Lower leg skin (tissue), 4 donors: ENCODE measurements at regions not wholly inside any gene's neighbourhood (a gene's known extent, or its start where the extent isn't known, plus 50 kb on each side); places are given as distances from the start of the nearest gene placed in this dataset.

Source experiments
- DNase-seq, 2 donors: peaks; one replicate each; pipeline ENCODE4 v3.0.0-alpha.2; 2019; ENCODE audit warnings: low spot score in 2 of 2
- H3K4me3 ChIP-seq: fragments of 200-600 bp; sonication (generic); 2 replicates; pipeline ENCODE4 v1.5.1; 2017; ENCODE audit warnings: mild to moderate bottlenecking, low read depth; ENCODE audit not compliant: poor library complexity, severe bottlenecking
- POLR2A ChIP-seq, 2 donors: fragments of 450-650 bp; IDR thresholded peaks; one replicate each; pipeline ENCODE4 v1.6.1; 2016 to 2017; ENCODE audit warnings: antibody characterized with exemption in 2 of 2, mild to moderate bottlenecking in 1 of 2, moderate library complexity in 1 of 2
- WGBS, 2 donors: methylation state at CpG; one replicate each; pipeline ENCODE4 v1.1.5; 2018; 5-methylcytosine and 5-hydroxymethylcytosine counted together
- intact Hi-C: fragments of 100-400 bp; cut with DNase I; formaldehyde crosslinking; loops from one replicate; pipeline ENCODE4 v1.15.0; 2023; ENCODE audit warnings: low total_unique reads
- TF ChIP-seq, protein P1 (sequence below), 3 donors: fragments of 450-650 bp; IDR thresholded peaks; one replicate each; pipeline ENCODE4 v1.5.1; 2016; ENCODE audit warnings: antibody characterized with exemption in 3 of 3, mild to moderate bottlenecking in 3 of 3, moderate library complexity in 2 of 3

- DNase-seq = no peak
- no peak overlapping the region for H3K4me3 ChIP-seq
- no peak for TF ChIP-seq POLR2A (IDR thresholded peaks at IDR 0.05)
- TF ChIP-seq, protein P1, sequence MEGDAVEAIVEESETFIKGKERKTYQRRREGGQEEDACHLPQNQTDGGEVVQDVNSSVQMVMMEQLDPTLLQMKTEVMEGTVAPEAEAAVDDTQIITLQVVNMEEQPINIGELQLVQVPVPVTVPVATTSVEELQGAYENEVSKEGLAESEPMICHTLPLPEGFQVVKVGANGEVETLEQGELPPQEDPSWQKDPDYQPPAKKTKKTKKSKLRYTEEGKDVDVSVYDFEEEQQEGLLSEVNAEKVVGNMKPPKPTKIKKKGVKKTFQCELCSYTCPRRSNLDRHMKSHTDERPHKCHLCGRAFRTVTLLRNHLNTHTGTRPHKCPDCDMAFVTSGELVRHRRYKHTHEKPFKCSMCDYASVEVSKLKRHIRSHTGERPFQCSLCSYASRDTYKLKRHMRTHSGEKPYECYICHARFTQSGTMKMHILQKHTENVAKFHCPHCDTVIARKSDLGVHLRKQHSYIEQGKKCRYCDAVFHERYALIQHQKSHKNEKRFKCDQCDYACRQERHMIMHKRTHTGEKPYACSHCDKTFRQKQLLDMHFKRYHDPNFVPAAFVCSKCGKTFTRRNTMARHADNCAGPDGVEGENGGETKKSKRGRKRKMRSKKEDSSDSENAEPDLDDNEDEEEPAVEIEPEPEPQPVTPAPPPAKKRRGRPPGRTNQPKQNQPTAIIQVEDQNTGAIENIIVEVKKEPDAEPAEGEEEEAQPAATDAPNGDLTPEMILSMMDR (IDR thresholded peaks at IDR 0.05) = no peak
- WGBS, 2 donors = 54 to 56% methylated on average over 7 of the region's 7 CpGs
- intact Hi-C loops = no loop called here
Observed at GRCh38 chr11:27934830-27935145, 173.2 kb downstream of the KIF18A start.

DNA sequence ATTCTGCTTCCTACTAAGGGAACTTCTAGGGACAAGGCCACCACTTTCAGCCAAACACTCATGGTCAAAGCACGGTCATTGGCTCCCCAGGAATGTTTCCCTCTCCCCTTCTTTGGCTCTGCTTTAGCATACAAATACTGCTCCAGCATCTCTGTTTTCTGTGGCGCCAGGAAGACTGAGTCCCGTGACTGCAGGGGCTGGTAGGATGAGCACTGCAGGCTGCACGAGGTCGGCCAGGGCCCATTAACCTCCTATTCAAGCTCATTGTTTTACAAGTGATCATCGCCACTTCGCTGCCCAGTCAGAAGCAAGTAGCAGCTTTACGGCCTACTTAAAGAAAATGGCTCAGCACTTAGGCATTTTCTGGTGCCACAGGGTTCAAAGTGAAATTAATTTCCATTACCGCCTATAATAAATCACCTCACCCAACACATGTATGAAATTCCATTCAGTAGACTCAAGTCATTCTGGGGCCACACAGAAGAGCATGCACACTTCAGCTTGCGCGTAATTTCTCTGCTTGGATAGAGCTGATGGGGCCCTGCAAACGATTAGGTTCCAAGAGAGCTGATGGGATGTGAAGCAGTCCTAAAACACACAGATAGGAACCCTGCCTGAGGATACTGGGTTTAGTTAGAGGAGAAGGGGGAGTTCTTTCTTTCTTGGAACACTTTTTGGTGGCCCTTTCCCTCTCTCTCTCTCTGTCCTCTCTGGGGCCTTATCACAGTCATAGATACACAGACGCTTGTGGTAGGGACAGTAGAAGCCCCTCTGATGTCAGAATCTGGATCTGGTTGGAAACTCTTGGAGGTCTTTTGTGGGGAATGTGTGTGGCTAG lies 173.7 kb downstream of the KIF18A start:
- H3K4me3 ChIP-seq = no peak overlapping the region
- no peak for DNase-seq
- TF ChIP-seq, protein P1 (IDR thresholded peaks at IDR 0.05) = no peak
- no peak for TF ChIP-seq POLR2A (IDR thresholded peaks at IDR 0.05)
- intact Hi-C loops = no loop called here
- WGBS, 2 donors = 79% methylated on average over 13 of the region's 13 CpGs

DNA sequence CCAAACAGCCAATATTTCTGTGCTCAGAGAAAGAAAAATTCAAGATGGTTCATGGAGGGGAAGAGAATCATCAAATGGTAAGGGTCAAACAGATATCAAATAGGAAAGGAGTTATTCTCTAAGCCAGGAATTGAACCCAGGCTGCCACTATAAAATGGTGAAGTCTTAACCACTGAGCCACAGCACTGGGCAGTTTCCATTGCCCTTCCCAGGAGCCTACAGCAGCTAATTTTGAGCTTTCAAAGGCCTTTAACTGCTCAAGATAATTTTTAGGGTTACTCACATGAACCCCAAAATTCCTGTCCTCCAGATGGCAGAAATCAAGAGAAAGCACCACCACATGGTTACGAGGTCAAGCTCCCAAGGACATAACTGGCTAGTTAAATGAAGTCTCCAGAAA lies 176.2 kb downstream of the KIF18A start:
- intact Hi-C loops = no loop called here
- WGBS, 2 donors = 73 to 83% methylated on average over 1 of the region's 1 CpG
- H3K4me3 ChIP-seq = no peak overlapping the region
- TF ChIP-seq POLR2A (IDR thresholded peaks at IDR 0.05) = no peak
- TF ChIP-seq, protein P1 (IDR thresholded peaks at IDR 0.05) = no peak
- DNase-seq = no peak

DNA sequence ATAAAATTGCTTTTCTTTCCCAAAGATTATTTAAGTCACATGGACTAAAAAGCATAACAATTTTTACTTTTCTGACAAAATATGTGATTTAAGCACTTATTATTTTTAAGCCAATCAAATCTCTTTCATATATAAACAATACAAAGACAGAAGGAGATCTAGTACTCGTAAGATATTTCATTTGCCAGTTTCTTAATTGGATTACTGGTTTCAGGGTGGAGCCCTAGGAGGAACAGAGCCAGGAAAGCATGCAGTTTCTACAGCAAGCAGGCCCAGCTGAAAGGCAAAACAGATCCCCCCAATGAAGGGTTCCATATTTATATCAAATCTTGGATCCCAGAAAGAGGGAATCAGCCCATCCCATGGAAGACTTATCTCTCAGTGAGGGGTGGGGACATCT lies 177.0 kb downstream of the KIF18A start:
- whole genome bisulfite sequencing, 2 donors = 26 to 28% methylated on average over 1 of the region's 1 CpG
- intact Hi-C loops = no loop called here

DNA sequence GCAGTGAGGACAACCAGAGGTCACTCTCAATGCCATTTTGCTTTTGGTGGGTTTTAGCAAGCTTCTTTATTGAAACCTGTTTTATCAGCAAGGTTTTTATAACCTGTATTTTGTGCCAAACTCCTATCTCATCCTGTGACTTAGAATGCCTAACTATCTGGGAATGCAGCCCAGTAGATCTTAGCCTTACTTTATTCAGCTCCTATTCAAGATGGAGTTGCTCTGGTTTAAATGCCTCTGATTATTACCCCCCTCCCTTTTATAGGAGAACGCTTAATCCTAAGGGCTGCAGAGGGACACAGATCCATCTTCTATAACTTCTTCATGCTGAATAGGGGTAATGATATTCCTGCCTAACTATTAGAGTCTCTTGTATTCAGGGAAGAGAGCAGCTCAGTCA lies 179.1 kb downstream of the KIF18A start:
- 84 to 97% methylated on average over 1 of the region's 1 CpG for WGBS, 2 donors
- H3K4me3 ChIP-seq = no peak overlapping the region
- TF ChIP-seq, protein P1 (IDR thresholded peaks at IDR 0.05) = no peak
- TF ChIP-seq POLR2A (IDR thresholded peaks at IDR 0.05) = no peak
- intact Hi-C loops = no loop called here
- DNase-seq = no peak

More for the DNA sequence above, 177.0 kb downstream of the KIF18A start:
- no peak overlapping the region for H3K4me3 ChIP-seq
- no peak for TF ChIP-seq POLR2A (IDR thresholded peaks at IDR 0.05)
- DNase-seq = no peak

DNA sequence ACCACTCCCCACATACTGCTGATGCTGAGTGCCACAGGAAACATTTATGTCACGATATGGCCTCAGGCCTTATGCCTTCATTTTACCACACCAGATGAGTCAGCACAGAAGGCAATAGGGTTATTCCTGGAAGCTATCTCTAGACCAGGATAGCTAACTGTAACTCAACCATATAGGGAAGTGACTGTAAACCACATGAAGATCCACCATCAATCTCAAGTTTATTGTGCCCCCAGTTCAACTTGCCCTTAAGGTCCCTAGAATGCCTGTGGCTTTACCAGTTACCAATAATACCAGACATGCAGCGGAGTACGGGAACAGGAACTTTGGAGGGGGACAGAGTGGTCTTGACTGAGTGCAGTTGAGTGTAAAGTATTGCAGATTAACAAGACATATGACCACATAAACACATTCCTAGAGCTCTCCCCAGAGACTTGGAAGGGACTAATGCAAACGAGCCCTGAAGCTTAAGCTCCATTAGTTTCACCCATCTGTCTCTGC lies 180.9 kb downstream of the KIF18A start:
- 62 to 69% methylated on average over 4 of the region's 4 CpGs for WGBS, 2 donors
- TF ChIP-seq POLR2A (IDR thresholded peaks at IDR 0.05) = no peak
- TF ChIP-seq, protein P1 (IDR thresholded peaks at IDR 0.05) = no peak
- intact Hi-C loops = no loop called here
- H3K4me3 ChIP-seq = no peak overlapping the region
- DNase-seq = no peak
